GM12891 (cell line): ENCODE measurements at regions not wholly inside any gene's neighbourhood (a gene's known extent, or its start where the extent isn't known, plus 50 kb on each side); places are given as distances from the start of the nearest gene placed in this dataset.
"Not testable (repeated sequence)": the region's sequence is repeated elsewhere in the genome, so short reads cannot be mapped to it uniquely, and the experiment has no call there.

ENCODE experiments used
- POLR2A ChIP-seq: IDR thresholded peaks from 2 replicates; pipeline ENCODE4 v1.6.1; 2011; ENCODE audit warnings: low read depth, low read length, control low read depth
- POLR2AphosphoS5 ChIP-seq: IDR thresholded peaks from 2 replicates; pipeline ENCODE4 v1.6.1; 2011; ENCODE audit warnings: low read depth, low read length, control low read depth
- SPI1 ChIP-seq: IDR thresholded peaks from 2 replicates; pipeline ENCODE4 v1.6.1; 2011; ENCODE audit warnings: low read depth, low read length, control low read depth
- TAF1 ChIP-seq: IDR thresholded peaks from 2 replicates; pipeline ENCODE4 v1.6.1; 2011; ENCODE audit warnings: low read depth, low read length, control low read depth

GRCh38 chr3:18976102-18976501 lies 172.2 kb upstream of the KCNH8 start:
- not testable (repeated sequence) for TF ChIP-seq POLR2AphosphoS5, POLR2A, SPI1, TAF1
